ENCODE measurements at regions not wholly inside any gene's neighbourhood (a gene's known extent, or its start where the extent isn't known, plus 50 kb on each side); places are given as distances from the start of the nearest gene placed in this dataset.

GRCh38 chr2:8223695-8224346, 458.0 kb upstream of the ID2 start:
- TF ChIP-seq JUND (IDR thresholded peaks at IDR 0.05) (no peak), EGR1 (IDR thresholded peaks at IDR 0.05; ENCODE audit: low read depth in 2 of 2) (no peak)
